B cell (primary cell): ENCODE measurements at regions not wholly inside any gene's neighbourhood (a gene's known extent, or its start where the extent isn't known, plus 50 kb on each side); places are given as distances from the start of the nearest gene placed in this dataset.

Experiments used
- EZH2 ChIP-seq: IDR thresholded peaks from 2 replicates; pipeline ENCODE4 v1.6.1; 2012; ENCODE audit warnings: borderline replicate concordance, low read depth, mild to moderate bottlenecking, moderate library complexity, low read length; ENCODE audit not compliant: insufficient read depth, poor library complexity, severe bottlenecking
- TF ChIP-seq, protein P1 (sequence below): fragments of 200-600 bp; IDR thresholded peaks from one replicate; pipeline ENCODE4 v1.8.0; 2022; ENCODE audit warnings: antibody characterized with exemption, mild to moderate bottlenecking

- TF ChIP-seq, protein P1, sequence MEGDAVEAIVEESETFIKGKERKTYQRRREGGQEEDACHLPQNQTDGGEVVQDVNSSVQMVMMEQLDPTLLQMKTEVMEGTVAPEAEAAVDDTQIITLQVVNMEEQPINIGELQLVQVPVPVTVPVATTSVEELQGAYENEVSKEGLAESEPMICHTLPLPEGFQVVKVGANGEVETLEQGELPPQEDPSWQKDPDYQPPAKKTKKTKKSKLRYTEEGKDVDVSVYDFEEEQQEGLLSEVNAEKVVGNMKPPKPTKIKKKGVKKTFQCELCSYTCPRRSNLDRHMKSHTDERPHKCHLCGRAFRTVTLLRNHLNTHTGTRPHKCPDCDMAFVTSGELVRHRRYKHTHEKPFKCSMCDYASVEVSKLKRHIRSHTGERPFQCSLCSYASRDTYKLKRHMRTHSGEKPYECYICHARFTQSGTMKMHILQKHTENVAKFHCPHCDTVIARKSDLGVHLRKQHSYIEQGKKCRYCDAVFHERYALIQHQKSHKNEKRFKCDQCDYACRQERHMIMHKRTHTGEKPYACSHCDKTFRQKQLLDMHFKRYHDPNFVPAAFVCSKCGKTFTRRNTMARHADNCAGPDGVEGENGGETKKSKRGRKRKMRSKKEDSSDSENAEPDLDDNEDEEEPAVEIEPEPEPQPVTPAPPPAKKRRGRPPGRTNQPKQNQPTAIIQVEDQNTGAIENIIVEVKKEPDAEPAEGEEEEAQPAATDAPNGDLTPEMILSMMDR = no peak
- no peak for TF ChIP-seq EZH2
These were observed 133.5 kb downstream of the SEC14L1 start for GRCh38 chr17:77274096-77274845.
